Prostate gland (tissue), 2 donors: ENCODE measurements at regions not wholly inside any gene's neighbourhood (a gene's known extent, or its start where the extent isn't known, plus 50 kb on each side); places are given as distances from the start of the nearest gene placed in this dataset.

Source experiments
- CTCF ChIP-seq, 4 experiments: fragments of 200-600 bp in 2 of 4; fragments of 450-650 bp in 2 of 4; sonication (generic) in 2 of 4; IDR thresholded peaks; 1 replicate in 3 of 4; 2 replicates in 1 of 4; pipeline ENCODE4 v1.5.1; 2016 to 2019; ENCODE audit warnings: antibody characterized with exemption in 4 of 4, mild to moderate bottlenecking in 2 of 4, moderate library complexity in 2 of 4
- POLR2AphosphoS5 ChIP-seq: sonication (generic); formaldehyde crosslinking; IDR thresholded peaks from one replicate; pipeline ENCODE4 v1.6.1; 2017; ENCODE audit warnings: antibody characterized with exemption

- no peak for TF ChIP-seq CTCF (IDR thresholded peaks at IDR 0.05)
- TF ChIP-seq POLR2AphosphoS5: no peak
Measured at GRCh38 chr14:26938054-26938453, 340.2 kb upstream of the NOVA1 start.
